ENCODE measurements at regions not wholly inside any gene's neighbourhood (a gene's known extent, or its start where the extent isn't known, plus 50 kb on each side); places are given as distances from the start of the nearest gene placed in this dataset.

- Mint-ChIP-seq H3K9me3 (peaks cover 11% of the 10 kb centered on the region), H3K4me3 (no peak overlapping the region), H3K27me3 (no peaks in the 10 kb centered on the region), H3K27ac (no peak overlapping the region), H3K4me1 (no peaks in the 10 kb centered on the region), H3K36me3 (ENCODE audit: low read depth) (no peaks in the 10 kb centered on the region)
- CTCF ChIA-PET: no interaction called here
- no peak for TF ChIP-seq CTCF (IDR thresholded peaks at IDR 0.05)
- POLR2A ChIA-PET: no interaction called here
- DNase-seq (no peak), ATAC-seq (ENCODE audit: low read depth) (no peak)
- intact Hi-C loops (cut with micrococcal nuclease): no loop called here
These were observed 438.4 kb downstream of the ISL1 start for GRCh38 chr5:51821697-51822096.

GRCh38 chr5:51829230-51829629 lies 446.0 kb downstream of the ISL1 start:
- Mint-ChIP-seq H3K4me3 (no peak overlapping the region), H3K27me3 (no peaks in the 10 kb centered on the region), H3K9me3 (peaks cover 2% of the 10 kb centered on the region), H3K36me3 (ENCODE audit: low read depth) (no peaks in the 10 kb centered on the region), H3K27ac (no peak overlapping the region), H3K4me1 (no peaks in the 10 kb centered on the region)
- DNase-seq (no peak), ATAC-seq (ENCODE audit: low read depth) (no peak)
- TF ChIP-seq CTCF (IDR thresholded peaks at IDR 0.05): no peak
- intact Hi-C loops (cut with micrococcal nuclease): no loop called here
- POLR2A ChIA-PET: no interaction called here
- CTCF ChIA-PET: no interaction called here

- Mint-ChIP-seq H3K4me3 (no peak overlapping the region), H3K4me1 (no peaks in the 10 kb centered on the region), H3K36me3 (ENCODE audit: low read depth) (no peaks in the 10 kb centered on the region), H3K9me3 (peaks cover 2% of the 10 kb centered on the region), H3K27ac (no peak overlapping the region), H3K27me3 (no peaks in the 10 kb centered on the region)
- POLR2A ChIA-PET: no interaction called here
- CTCF ChIA-PET: no interaction called here
- ATAC-seq (ENCODE audit: low read depth) (no peak), DNase-seq (no peak)
- no peak for TF ChIP-seq CTCF (IDR thresholded peaks at IDR 0.05)
- intact Hi-C loops (cut with micrococcal nuclease): no loop called here
These were observed 446.4 kb downstream of the ISL1 start for GRCh38 chr5:51829691-51830090.

GRCh38 chr5:51832934-51833470 lies 449.8 kb downstream of the ISL1 start:
- H3K4me1 Mint-ChIP-seq: no peaks in the 10 kb centered on the region
- intact Hi-C loops (cut with micrococcal nuclease): no loop called here
- DNase-seq (no peak), ATAC-seq (ENCODE audit: low read depth) (no peak)
- ChIA-PET POLR2A (no interaction called here), CTCF (no interaction called here)
- TF ChIP-seq CTCF (IDR thresholded peaks at IDR 0.05): no peak
- H3K36me3 Mint-ChIP-seq (ENCODE audit: low read depth): no peaks in the 10 kb centered on the region
- no peak overlapping the region for H3K4me3 Mint-ChIP-seq
- no peak overlapping the region for H3K27ac Mint-ChIP-seq
- no peaks in the 10 kb centered on the region for H3K9me3 Mint-ChIP-seq
- no peaks in the 10 kb centered on the region for H3K27me3 Mint-ChIP-seq

- H3K9me3 Mint-ChIP-seq: no peaks in the 10 kb centered on the region
- no peaks in the 10 kb centered on the region for H3K36me3 Mint-ChIP-seq (ENCODE audit: low read depth)
- no peaks in the 10 kb centered on the region for H3K4me1 Mint-ChIP-seq
- DNase-seq (no peak), ATAC-seq (ENCODE audit: low read depth) (no peak)
- ChIA-PET CTCF (no interaction called here), POLR2A (no interaction called here)
- H3K27me3 Mint-ChIP-seq: no peaks in the 10 kb centered on the region
- no peak overlapping the region for H3K4me3 Mint-ChIP-seq
- no peak for TF ChIP-seq CTCF (IDR thresholded peaks at IDR 0.05)
- intact Hi-C loops (cut with micrococcal nuclease): no loop called here
- H3K27ac Mint-ChIP-seq: no peak overlapping the region
These were observed 455.2 kb downstream of the ISL1 start for GRCh38 chr5:51838459-51838858.
